Astrocyte of the cerebellum (primary cell): ENCODE measurements at regions not wholly inside any gene's neighbourhood (a gene's known extent, or its start where the extent isn't known, plus 50 kb on each side); places are given as distances from the start of the nearest gene placed in this dataset.

Experiments used
- DNase-seq: peaks from one replicate; pipeline ENCODE4 v3.0.0-alpha.2; 2011; ENCODE audit warnings: low read depth
- H3K4me3 ChIP-seq: 2 replicates; pipeline ENCODE4 v1.5.1; 2011; ENCODE audit warnings: mild to moderate bottlenecking, low read depth, low read length, moderate library complexity
- in situ Hi-C: cut with HindIII; loops from 2 replicates; pipeline ENCODE4 v1.10.0; 2017; ENCODE audit warnings: low sequenced_read_pairs
- TF ChIP-seq, protein P1 (sequence below): IDR thresholded peaks from 2 replicates; pipeline ENCODE4 v1.5.1; 2012; ENCODE audit warnings: low read length, low read depth, moderate library complexity, mild to moderate bottlenecking; ENCODE audit errors: missing control alignments

- TF ChIP-seq, protein P1, sequence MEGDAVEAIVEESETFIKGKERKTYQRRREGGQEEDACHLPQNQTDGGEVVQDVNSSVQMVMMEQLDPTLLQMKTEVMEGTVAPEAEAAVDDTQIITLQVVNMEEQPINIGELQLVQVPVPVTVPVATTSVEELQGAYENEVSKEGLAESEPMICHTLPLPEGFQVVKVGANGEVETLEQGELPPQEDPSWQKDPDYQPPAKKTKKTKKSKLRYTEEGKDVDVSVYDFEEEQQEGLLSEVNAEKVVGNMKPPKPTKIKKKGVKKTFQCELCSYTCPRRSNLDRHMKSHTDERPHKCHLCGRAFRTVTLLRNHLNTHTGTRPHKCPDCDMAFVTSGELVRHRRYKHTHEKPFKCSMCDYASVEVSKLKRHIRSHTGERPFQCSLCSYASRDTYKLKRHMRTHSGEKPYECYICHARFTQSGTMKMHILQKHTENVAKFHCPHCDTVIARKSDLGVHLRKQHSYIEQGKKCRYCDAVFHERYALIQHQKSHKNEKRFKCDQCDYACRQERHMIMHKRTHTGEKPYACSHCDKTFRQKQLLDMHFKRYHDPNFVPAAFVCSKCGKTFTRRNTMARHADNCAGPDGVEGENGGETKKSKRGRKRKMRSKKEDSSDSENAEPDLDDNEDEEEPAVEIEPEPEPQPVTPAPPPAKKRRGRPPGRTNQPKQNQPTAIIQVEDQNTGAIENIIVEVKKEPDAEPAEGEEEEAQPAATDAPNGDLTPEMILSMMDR: no peak
These were observed 173.8 kb downstream of the ICOS start for GRCh38 chr2:204110338-204110741.

GRCh38 chr2:204110751-204111516 lies 174.4 kb downstream of the ICOS start:
- no peak for DNase-seq
- TF ChIP-seq, protein P1: no peak

More at GRCh38 chr2:204110338-204110741, 173.8 kb downstream of the ICOS start:
- H3K4me3 ChIP-seq: no peak overlapping the region
- no peak for DNase-seq
- in situ Hi-C loops: no loop called here

GRCh38 chr2:204112084-204112770 lies 175.7 kb downstream of the ICOS start:
- TF ChIP-seq, protein P1: no peak
- in situ Hi-C loops: no loop called here
- H3K4me3 ChIP-seq: no peak overlapping the region
- DNase-seq: no peak

More at GRCh38 chr2:204110751-204111516, 174.4 kb downstream of the ICOS start:
- no peak overlapping the region for H3K4me3 ChIP-seq
- in situ Hi-C loops: no loop called here

DNA sequence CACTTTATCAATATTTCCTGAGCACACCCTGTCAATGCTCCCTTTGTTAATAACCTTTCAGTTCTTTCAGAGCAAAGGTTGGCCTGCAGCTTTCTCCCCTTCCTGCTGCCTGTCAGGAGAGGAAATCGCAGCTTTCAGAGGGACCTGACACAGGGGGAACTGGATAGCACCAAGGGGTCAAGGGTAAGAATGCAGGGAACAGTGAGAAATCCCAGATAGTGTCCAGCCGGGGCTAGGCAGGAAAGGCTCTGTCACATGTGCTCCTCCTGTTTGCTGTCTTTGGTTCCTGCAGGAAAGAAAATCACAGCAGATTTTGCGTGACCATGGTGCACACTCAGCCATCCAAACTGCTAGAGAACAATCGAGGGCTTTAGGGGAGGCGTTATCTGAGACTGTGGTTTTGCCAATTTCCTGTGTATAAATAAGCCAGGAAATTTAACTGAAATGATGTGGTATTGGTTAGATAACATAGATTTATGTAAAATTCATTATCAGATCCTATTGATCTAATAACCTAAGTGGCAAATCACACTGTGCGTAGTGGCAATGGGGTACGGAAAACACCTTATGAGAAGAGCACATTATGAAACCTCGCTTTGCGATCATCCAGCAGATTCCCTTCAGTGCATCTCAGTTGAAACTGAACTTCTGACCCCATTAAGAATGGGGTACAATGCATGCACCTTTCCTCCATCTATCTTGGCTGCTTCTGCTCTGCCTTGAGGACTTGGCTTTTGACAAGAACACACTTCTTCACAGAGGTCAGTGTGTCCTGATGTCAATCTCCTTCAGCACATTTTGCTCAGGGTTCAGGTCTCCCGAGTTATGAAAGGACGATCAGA lies 178.0 kb downstream of the ICOS start:
- in situ Hi-C loops: no loop called here
- DNase-seq: no peak
- H3K4me3 ChIP-seq: no peak overlapping the region
- TF ChIP-seq, protein P1: no peak

- H3K4me3 ChIP-seq: no peak overlapping the region
- in situ Hi-C loops: no loop called here
- TF ChIP-seq, protein P1: no peak
- no peak for DNase-seq
These were observed 178.8 kb downstream of the ICOS start for GRCh38 chr2:204115137-204116056.
